PC-3 (cell line): ENCODE measurements at regions not wholly inside any gene's neighbourhood (a gene's known extent, or its start where the extent isn't known, plus 50 kb on each side); places are given as distances from the start of the nearest gene placed in this dataset.

Source experiments
- EZH2 ChIP-seq: fragments of 300-600 bp; sonication (generic); IDR thresholded peaks from one replicate; pipeline ENCODE4 v1.6.1; 2017; ENCODE audit warnings: antibody characterized with exemption, mild to moderate bottlenecking, low read length; ENCODE audit not compliant: unreplicated experiment
- EZH2phosphoT487 ChIP-seq: fragments of 300-600 bp; sonication (generic); IDR thresholded peaks from 2 replicates; pipeline ENCODE4 v1.6.1; 2018; ENCODE audit warnings: mild to moderate bottlenecking, antibody characterized with exemption, low read length, borderline replicate concordance
- TF ChIP-seq, protein P1 (sequence below): fragments of 300-600 bp; sonication (generic); conservative IDR thresholded peaks from 2 replicates; pipeline ENCODE4 v1.5.1; 2017; ENCODE audit warnings: antibody characterized with exemption, low read depth, mild to moderate bottlenecking, low read length

GRCh38 chr6:50591135-50591534 lies 122.2 kb upstream of the TFAP2D start:
- TF ChIP-seq, protein P1, sequence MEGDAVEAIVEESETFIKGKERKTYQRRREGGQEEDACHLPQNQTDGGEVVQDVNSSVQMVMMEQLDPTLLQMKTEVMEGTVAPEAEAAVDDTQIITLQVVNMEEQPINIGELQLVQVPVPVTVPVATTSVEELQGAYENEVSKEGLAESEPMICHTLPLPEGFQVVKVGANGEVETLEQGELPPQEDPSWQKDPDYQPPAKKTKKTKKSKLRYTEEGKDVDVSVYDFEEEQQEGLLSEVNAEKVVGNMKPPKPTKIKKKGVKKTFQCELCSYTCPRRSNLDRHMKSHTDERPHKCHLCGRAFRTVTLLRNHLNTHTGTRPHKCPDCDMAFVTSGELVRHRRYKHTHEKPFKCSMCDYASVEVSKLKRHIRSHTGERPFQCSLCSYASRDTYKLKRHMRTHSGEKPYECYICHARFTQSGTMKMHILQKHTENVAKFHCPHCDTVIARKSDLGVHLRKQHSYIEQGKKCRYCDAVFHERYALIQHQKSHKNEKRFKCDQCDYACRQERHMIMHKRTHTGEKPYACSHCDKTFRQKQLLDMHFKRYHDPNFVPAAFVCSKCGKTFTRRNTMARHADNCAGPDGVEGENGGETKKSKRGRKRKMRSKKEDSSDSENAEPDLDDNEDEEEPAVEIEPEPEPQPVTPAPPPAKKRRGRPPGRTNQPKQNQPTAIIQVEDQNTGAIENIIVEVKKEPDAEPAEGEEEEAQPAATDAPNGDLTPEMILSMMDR: no peak
- TF ChIP-seq EZH2phosphoT487: no peak
- TF ChIP-seq EZH2: no peak
